ENCODE measurements at regions not wholly inside any gene's neighbourhood (a gene's known extent, or its start where the extent isn't known, plus 50 kb on each side); places are given as distances from the start of the nearest gene placed in this dataset.

GRCh38 chr16:9536905-9537304 is 445.5 kb downstream of the HAPSTR1 start:
- H3K9me3 ChIP-seq (ENCODE audit: control insufficient read depth, low read length) = no peaks in the 10 kb centered on the region
- H3K4me3 ChIP-seq (ENCODE audit: insufficient read depth, low read depth, low read length) = no peak overlapping the region
- H3K36me3 ChIP-seq (ENCODE audit: control insufficient read depth, insufficient read depth, low read length) = no peaks in the 10 kb centered on the region
- peaks cover 5% of the 10 kb centered on the region for H3K4me1 ChIP-seq (ENCODE audit: control insufficient read depth, insufficient read depth, low read length)
- H3K27ac ChIP-seq (ENCODE audit: insufficient read depth, low read depth, low read length, poor library complexity, severe bottlenecking) = no peak overlapping the region
- no peaks in the 10 kb centered on the region for H3K27me3 ChIP-seq (ENCODE audit: control insufficient read depth, insufficient read depth, low read length, poor library complexity, severe bottlenecking)
- WGBS, 2 experiments = 92 to 97% methylated on average over 3 of the region's 3 CpGs

GRCh38 chr16:9539346-9539745 is 447.9 kb downstream of the HAPSTR1 start:
- no peaks in the 10 kb centered on the region for H3K27me3 ChIP-seq (ENCODE audit: control insufficient read depth, insufficient read depth, low read length, poor library complexity, severe bottlenecking)
- H3K4me3 ChIP-seq (ENCODE audit: insufficient read depth, low read depth, low read length) = no peak overlapping the region
- no peaks in the 10 kb centered on the region for H3K36me3 ChIP-seq (ENCODE audit: control insufficient read depth, insufficient read depth, low read length)
- 95 to 100% methylated on average over 1 of the region's 1 CpG for WGBS, 2 experiments
- H3K9me3 ChIP-seq (ENCODE audit: control insufficient read depth, low read length) = no peaks in the 10 kb centered on the region
- peaks cover 5% of the 10 kb centered on the region for H3K4me1 ChIP-seq (ENCODE audit: control insufficient read depth, insufficient read depth, low read length)
- no peak overlapping the region for H3K27ac ChIP-seq (ENCODE audit: insufficient read depth, low read depth, low read length, poor library complexity, severe bottlenecking)

GRCh38 chr16:9541723-9542122 is 450.3 kb downstream of the HAPSTR1 start:
- Histone ChIP-seq H3K36me3 (ENCODE audit: control insufficient read depth, insufficient read depth, low read length) (no peaks in the 10 kb centered on the region), H3K27ac (ENCODE audit: insufficient read depth, low read depth, low read length, poor library complexity, severe bottlenecking) (no peak overlapping the region), H3K4me3 (ENCODE audit: insufficient read depth, low read depth, low read length) (no peak overlapping the region), H3K27me3 (ENCODE audit: control insufficient read depth, insufficient read depth, low read length, poor library complexity, severe bottlenecking) (no peaks in the 10 kb centered on the region), H3K4me1 (ENCODE audit: control insufficient read depth, insufficient read depth, low read length) (no peaks in the 10 kb centered on the region), H3K9me3 (ENCODE audit: control insufficient read depth, low read length) (no peaks in the 10 kb centered on the region)
- 90 to 93% methylated on average over 4 to 5 of the region's 5 CpGs for WGBS, 2 experiments

GRCh38 chr16:9542165-9542755 is 450.8 kb downstream of the HAPSTR1 start:
- WGBS, 2 experiments = 92 to 93% methylated on average over 5 to 8 of the region's 8 CpGs
- Histone ChIP-seq H3K36me3 (ENCODE audit: control insufficient read depth, insufficient read depth, low read length) (no peaks in the 10 kb centered on the region), H3K4me1 (ENCODE audit: control insufficient read depth, insufficient read depth, low read length) (no peaks in the 10 kb centered on the region), H3K27ac (ENCODE audit: insufficient read depth, low read depth, low read length, poor library complexity, severe bottlenecking) (no peak overlapping the region), H3K4me3 (ENCODE audit: insufficient read depth, low read depth, low read length) (no peak overlapping the region), H3K9me3 (ENCODE audit: control insufficient read depth, low read length) (no peaks in the 10 kb centered on the region), H3K27me3 (ENCODE audit: control insufficient read depth, insufficient read depth, low read length, poor library complexity, severe bottlenecking) (no peaks in the 10 kb centered on the region)

GRCh38 chr16:9545522-9546437 is 454.3 kb downstream of the HAPSTR1 start:
- Histone ChIP-seq H3K4me3 (ENCODE audit: insufficient read depth, low read depth, low read length) (no peak overlapping the region), H3K9me3 (ENCODE audit: control insufficient read depth, low read length) (no peaks in the 10 kb centered on the region), H3K27ac (ENCODE audit: insufficient read depth, low read depth, low read length, poor library complexity, severe bottlenecking) (no peak overlapping the region), H3K4me1 (ENCODE audit: control insufficient read depth, insufficient read depth, low read length) (no peaks in the 10 kb centered on the region), H3K36me3 (ENCODE audit: control insufficient read depth, insufficient read depth, low read length) (no peaks in the 10 kb centered on the region), H3K27me3 (ENCODE audit: control insufficient read depth, insufficient read depth, low read length, poor library complexity, severe bottlenecking) (no peaks in the 10 kb centered on the region)
- whole genome bisulfite sequencing, 2 experiments = 95 to 98% methylated on average over 6 of the region's 7 CpGs

- H3K4me3 ChIP-seq (ENCODE audit: insufficient read depth, low read depth, low read length) = no peak overlapping the region
- 95% methylated on average over 2 of the region's 2 CpGs for WGBS, 2 experiments
- H3K36me3 ChIP-seq (ENCODE audit: control insufficient read depth, insufficient read depth, low read length) = no peaks in the 10 kb centered on the region
- no peaks in the 10 kb centered on the region for H3K27me3 ChIP-seq (ENCODE audit: control insufficient read depth, insufficient read depth, low read length, poor library complexity, severe bottlenecking)
- H3K4me1 ChIP-seq (ENCODE audit: control insufficient read depth, insufficient read depth, low read length) = no peaks in the 10 kb centered on the region
- H3K27ac ChIP-seq (ENCODE audit: insufficient read depth, low read depth, low read length, poor library complexity, severe bottlenecking) = no peak overlapping the region
- no peaks in the 10 kb centered on the region for H3K9me3 ChIP-seq (ENCODE audit: control insufficient read depth, low read length)
These were observed 455.0 kb downstream of the HAPSTR1 start for GRCh38 chr16:9546438-9546786.

GRCh38 chr16:9549487-9549886 is 458.0 kb downstream of the HAPSTR1 start:
- no peaks in the 10 kb centered on the region for H3K36me3 ChIP-seq (ENCODE audit: control insufficient read depth, insufficient read depth, low read length)
- H3K9me3 ChIP-seq (ENCODE audit: control insufficient read depth, low read length) = no peaks in the 10 kb centered on the region
- WGBS, 2 experiments = 86 to 88% methylated on average over 5 of the region's 5 CpGs
- H3K4me1 ChIP-seq (ENCODE audit: control insufficient read depth, insufficient read depth, low read length) = no peaks in the 10 kb centered on the region
- H3K27me3 ChIP-seq (ENCODE audit: control insufficient read depth, insufficient read depth, low read length, poor library complexity, severe bottlenecking) = no peaks in the 10 kb centered on the region
- H3K4me3 ChIP-seq (ENCODE audit: insufficient read depth, low read depth, low read length) = no peak overlapping the region
- no peak overlapping the region for H3K27ac ChIP-seq (ENCODE audit: insufficient read depth, low read depth, low read length, poor library complexity, severe bottlenecking)

GRCh38 chr16:9555051-9555450 is 463.6 kb downstream of the HAPSTR1 start:
- 89 to 96% methylated on average over 3 of the region's 3 CpGs for WGBS, 2 experiments
- no peaks in the 10 kb centered on the region for H3K27me3 ChIP-seq (ENCODE audit: control insufficient read depth, insufficient read depth, low read length, poor library complexity, severe bottlenecking)
- H3K4me1 ChIP-seq (ENCODE audit: control insufficient read depth, insufficient read depth, low read length) = no peaks in the 10 kb centered on the region
- no peak overlapping the region for H3K27ac ChIP-seq (ENCODE audit: insufficient read depth, low read depth, low read length, poor library complexity, severe bottlenecking)
- no peaks in the 10 kb centered on the region for H3K9me3 ChIP-seq (ENCODE audit: control insufficient read depth, low read length)
- no peaks in the 10 kb centered on the region for H3K36me3 ChIP-seq (ENCODE audit: control insufficient read depth, insufficient read depth, low read length)
- H3K4me3 ChIP-seq (ENCODE audit: insufficient read depth, low read depth, low read length) = no peak overlapping the region

- H3K36me3 ChIP-seq (ENCODE audit: control insufficient read depth, insufficient read depth, low read length) = no peaks in the 10 kb centered on the region
- no peak overlapping the region for H3K27ac ChIP-seq (ENCODE audit: insufficient read depth, low read depth, low read length, poor library complexity, severe bottlenecking)
- no peaks in the 10 kb centered on the region for H3K27me3 ChIP-seq (ENCODE audit: control insufficient read depth, insufficient read depth, low read length, poor library complexity, severe bottlenecking)
- 89 to 91% methylated on average over 7 of the region's 7 CpGs for WGBS, 2 experiments
- H3K4me1 ChIP-seq (ENCODE audit: control insufficient read depth, insufficient read depth, low read length) = no peaks in the 10 kb centered on the region
- no peaks in the 10 kb centered on the region for H3K9me3 ChIP-seq (ENCODE audit: control insufficient read depth, low read length)
- H3K4me3 ChIP-seq (ENCODE audit: insufficient read depth, low read depth, low read length) = no peak overlapping the region
These were observed 465.7 kb downstream of the HAPSTR1 start for GRCh38 chr16:9556949-9557665.

- H3K4me3 ChIP-seq (ENCODE audit: insufficient read depth, low read depth, low read length) = no peak overlapping the region
- H3K36me3 ChIP-seq (ENCODE audit: control insufficient read depth, insufficient read depth, low read length) = no peaks in the 10 kb centered on the region
- no peaks in the 10 kb centered on the region for H3K9me3 ChIP-seq (ENCODE audit: control insufficient read depth, low read length)
- no peaks in the 10 kb centered on the region for H3K27me3 ChIP-seq (ENCODE audit: control insufficient read depth, insufficient read depth, low read length, poor library complexity, severe bottlenecking)
- WGBS, 2 experiments = 92 to 98% methylated on average over 3 of the region's 3 CpGs
- no peaks in the 10 kb centered on the region for H3K4me1 ChIP-seq (ENCODE audit: control insufficient read depth, insufficient read depth, low read length)
- no peak overlapping the region for H3K27ac ChIP-seq (ENCODE audit: insufficient read depth, low read depth, low read length, poor library complexity, severe bottlenecking)
These were observed 466.3 kb downstream of the HAPSTR1 start for GRCh38 chr16:9557713-9558112.

Data from ectodermal cell (in vitro differentiated cells).